ENCODE measurements at regions not wholly inside any gene's neighbourhood (a gene's known extent, or its start where the extent isn't known, plus 50 kb on each side); places are given as distances from the start of the nearest gene placed in this dataset.

DNA sequence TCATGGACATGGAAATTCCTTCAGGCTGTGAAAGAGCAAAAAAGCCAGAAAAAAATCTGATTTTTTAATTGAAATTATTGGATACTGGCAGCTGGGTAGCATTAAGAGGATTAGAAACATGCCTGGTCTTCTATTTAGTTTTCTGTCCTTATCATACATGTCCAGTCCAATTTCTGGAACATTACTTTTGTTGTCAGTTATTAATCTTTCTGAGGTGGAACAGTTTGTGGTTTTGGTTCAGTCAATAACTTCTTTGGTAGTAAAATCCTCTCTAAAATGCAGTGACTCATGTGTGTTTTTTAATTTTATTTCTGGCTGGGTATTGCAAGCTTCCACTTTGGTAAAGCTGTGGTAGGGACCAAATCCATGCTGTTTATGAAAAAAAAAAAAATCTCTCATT lies 687.0 kb upstream of the ADGRL2 start:
- no peak for DNase-seq
- ChIA-PET CTCF (no interaction called here), POLR2A (no interaction called here)
- Mint-ChIP-seq H3K27me3 (no peaks in the 10 kb centered on the region), H3K27ac (no peak overlapping the region), H3K4me3 (no peak overlapping the region), H3K36me3 (no peaks in the 10 kb centered on the region), H3K9me3 (peaks cover 7 to 31% (median 10%) of the 10 kb centered on the region in 5 donors), H3K4me1 (no peaks in the 10 kb centered on the region)
- Histone ChIP-seq H3K36me3 (ENCODE audit: insufficient read depth, low read length) (no peaks in the 10 kb centered on the region), H3K27ac (ENCODE audit: low read depth, low read length) (no peak overlapping the region), H3K4me3 (ENCODE audit: low read length) (no peak overlapping the region), H3K27me3 (ENCODE audit: insufficient read depth, low read length, poor library complexity, severe bottlenecking) (no peaks in the 10 kb centered on the region), H3K4me1 (ENCODE audit: insufficient read depth, low read length) (no peaks in the 10 kb centered on the region), H3K9me3 (ENCODE audit: low read length) (no peaks in the 10 kb centered on the region)

DNA sequence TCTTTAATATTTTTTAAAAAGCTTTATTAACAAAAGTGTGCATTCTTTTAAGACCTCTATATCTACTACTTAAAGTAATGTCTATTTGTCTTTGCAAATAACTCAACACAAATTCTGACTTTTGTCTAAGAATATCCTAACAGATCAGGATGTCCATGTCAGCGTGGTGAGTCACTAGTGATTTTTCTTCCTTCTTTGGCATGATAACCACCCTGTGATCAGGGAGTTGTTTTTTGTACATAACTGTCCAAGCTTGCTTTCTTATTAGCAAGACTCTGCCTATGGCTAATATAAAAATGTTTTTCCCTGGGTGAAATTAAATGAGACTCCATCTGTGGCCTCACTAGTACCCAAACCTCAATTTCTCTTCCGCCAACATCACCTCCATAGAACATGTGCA lies 688.9 kb upstream of the ADGRL2 start:
- Histone ChIP-seq H3K4me1 (ENCODE audit: insufficient read depth, low read length) (no peaks in the 10 kb centered on the region), H3K27ac (ENCODE audit: low read depth, low read length) (no peak overlapping the region), H3K36me3 (ENCODE audit: insufficient read depth, low read length) (no peaks in the 10 kb centered on the region), H3K27me3 (ENCODE audit: insufficient read depth, low read length, poor library complexity, severe bottlenecking) (no peaks in the 10 kb centered on the region), H3K9me3 (ENCODE audit: low read length) (no peaks in the 10 kb centered on the region), H3K4me3 (ENCODE audit: low read length) (no peak overlapping the region)
- H3K27me3 Mint-ChIP-seq = no peaks in the 10 kb centered on the region
- ChIA-PET POLR2A (no interaction called here), CTCF (no interaction called here)
- no peak overlapping the region for H3K27ac Mint-ChIP-seq
- no peaks in the 10 kb centered on the region for H3K36me3 Mint-ChIP-seq
- H3K4me1 Mint-ChIP-seq = no peaks in the 10 kb centered on the region
- H3K9me3 Mint-ChIP-seq = peaks cover 7 to 33% (median 17%) of the 10 kb centered on the region in 5 donors
- H3K4me3 Mint-ChIP-seq = no peak overlapping the region
- DNase-seq = no peak

DNA sequence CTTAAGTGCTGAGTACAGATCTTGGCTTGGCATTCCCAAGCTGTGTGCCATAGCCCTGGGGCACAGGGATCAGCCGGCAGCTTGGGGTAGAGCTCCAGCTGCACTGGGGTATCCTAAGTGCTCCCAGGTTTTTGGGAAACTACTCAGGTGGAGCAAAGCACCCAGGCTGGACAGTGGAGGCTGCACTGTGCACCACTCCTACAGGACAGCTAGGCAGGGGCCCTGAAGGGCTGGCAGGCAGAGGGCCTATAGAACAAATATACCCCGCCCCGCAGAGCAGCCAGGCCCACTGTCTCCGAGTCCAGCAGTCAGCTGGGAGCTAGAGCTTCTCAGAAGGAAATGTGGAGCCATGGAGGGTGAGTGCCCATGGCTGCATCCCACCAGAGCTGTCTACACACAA lies 691.7 kb upstream of the ADGRL2 start:
- Mint-ChIP-seq H3K4me3 (no peak overlapping the region), H3K9me3 (peaks cover 9 to 27% (median 19%) of the 10 kb centered on the region in 5 donors), H3K36me3 (no peaks in the 10 kb centered on the region), H3K27ac (no peak overlapping the region), H3K4me1 (no peaks in the 10 kb centered on the region), H3K27me3 (no peaks in the 10 kb centered on the region)
- no peaks in the 10 kb centered on the region for H3K4me1 ChIP-seq (ENCODE audit: insufficient read depth, low read length)
- H3K9me3 ChIP-seq (ENCODE audit: low read length) = no peaks in the 10 kb centered on the region
- ChIA-PET POLR2A (no interaction called here), CTCF (no interaction called here)
- no peak overlapping the region for H3K4me3 ChIP-seq (ENCODE audit: low read length)
- no peaks in the 10 kb centered on the region for H3K27me3 ChIP-seq (ENCODE audit: insufficient read depth, low read length, poor library complexity, severe bottlenecking)
- no peak for DNase-seq
- no peaks in the 10 kb centered on the region for H3K36me3 ChIP-seq (ENCODE audit: insufficient read depth, low read length)
- no peak overlapping the region for H3K27ac ChIP-seq (ENCODE audit: low read depth, low read length)

DNA sequence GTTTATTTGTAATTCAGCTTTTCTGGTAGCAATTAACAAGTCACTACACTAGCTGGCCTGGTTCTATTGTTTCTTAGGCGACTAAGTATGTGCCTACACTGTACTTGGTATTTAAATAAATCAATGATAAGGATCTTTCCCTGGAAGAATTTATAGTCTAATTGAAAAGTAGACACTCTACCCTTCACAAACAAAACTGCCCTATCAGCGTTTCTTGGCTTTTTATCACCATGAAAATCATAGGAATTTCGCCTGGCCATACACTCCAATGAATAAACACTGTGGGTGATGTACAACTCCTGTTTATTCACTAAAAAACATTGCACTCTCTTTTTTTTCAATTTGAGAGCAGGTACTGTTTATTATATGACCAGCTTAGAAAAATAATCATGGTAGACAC lies 702.9 kb upstream of the ADGRL2 start:
- Histone ChIP-seq H3K27ac (ENCODE audit: low read depth, low read length) (no peak overlapping the region), H3K4me1 (ENCODE audit: insufficient read depth, low read length) (no peaks in the 10 kb centered on the region), H3K36me3 (ENCODE audit: insufficient read depth, low read length) (no peaks in the 10 kb centered on the region), H3K27me3 (ENCODE audit: insufficient read depth, low read length, poor library complexity, severe bottlenecking) (no peaks in the 10 kb centered on the region), H3K9me3 (ENCODE audit: low read length) (peaks cover 4% of the 10 kb centered on the region), H3K4me3 (ENCODE audit: low read length) (no peak overlapping the region)
- POLR2A ChIA-PET = no interaction called here
- H3K27ac Mint-ChIP-seq = no peak overlapping the region
- H3K4me3 Mint-ChIP-seq = no peak overlapping the region
- H3K36me3 Mint-ChIP-seq = no peaks in the 10 kb centered on the region
- H3K9me3 Mint-ChIP-seq = peaks cover 6 to 30% (median 9%) of the 10 kb centered on the region in 5 donors
- CTCF ChIA-PET = no interaction called here
- no peaks in the 10 kb centered on the region for H3K27me3 Mint-ChIP-seq
- DNase-seq = no peak
- H3K4me1 Mint-ChIP-seq = no peaks in the 10 kb centered on the region

DNA sequence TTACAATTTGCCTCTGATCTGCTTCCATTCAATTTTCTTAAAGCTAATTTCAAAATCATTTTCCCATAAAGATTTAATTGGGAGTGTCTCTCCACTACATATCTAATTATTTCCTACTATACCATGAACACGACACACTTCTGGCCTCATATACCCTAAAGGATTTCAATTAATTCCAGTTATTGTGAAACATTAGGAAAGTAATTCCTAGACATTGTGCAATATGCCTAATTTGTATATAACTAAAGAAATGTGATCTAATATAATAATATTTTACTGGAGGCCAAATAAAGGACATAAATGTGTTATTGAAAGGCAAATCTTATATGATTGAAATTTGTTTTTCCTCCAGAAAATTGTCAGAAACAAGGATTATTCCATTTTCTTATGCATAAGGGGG lies 727.2 kb upstream of the ADGRL2 start:
- ChIA-PET CTCF (no interaction called here), POLR2A (no interaction called here)
- Histone ChIP-seq H3K36me3 (ENCODE audit: insufficient read depth, low read length) (no peaks in the 10 kb centered on the region), H3K4me3 (ENCODE audit: low read length) (no peak overlapping the region), H3K27ac (ENCODE audit: low read depth, low read length) (no peak overlapping the region), H3K9me3 (ENCODE audit: low read length) (no peaks in the 10 kb centered on the region), H3K27me3 (ENCODE audit: insufficient read depth, low read length, poor library complexity, severe bottlenecking) (no peaks in the 10 kb centered on the region), H3K4me1 (ENCODE audit: insufficient read depth, low read length) (no peaks in the 10 kb centered on the region)
- Mint-ChIP-seq H3K9me3 (peaks cover 0 to 27% (median 8%) of the 10 kb centered on the region in 5 donors), H3K4me3 (no peak overlapping the region), H3K36me3 (no peaks in the 10 kb centered on the region), H3K27me3 (no peaks in the 10 kb centered on the region), H3K27ac (no peak overlapping the region), H3K4me1 (no peaks in the 10 kb centered on the region)
- no peak for DNase-seq

DNA sequence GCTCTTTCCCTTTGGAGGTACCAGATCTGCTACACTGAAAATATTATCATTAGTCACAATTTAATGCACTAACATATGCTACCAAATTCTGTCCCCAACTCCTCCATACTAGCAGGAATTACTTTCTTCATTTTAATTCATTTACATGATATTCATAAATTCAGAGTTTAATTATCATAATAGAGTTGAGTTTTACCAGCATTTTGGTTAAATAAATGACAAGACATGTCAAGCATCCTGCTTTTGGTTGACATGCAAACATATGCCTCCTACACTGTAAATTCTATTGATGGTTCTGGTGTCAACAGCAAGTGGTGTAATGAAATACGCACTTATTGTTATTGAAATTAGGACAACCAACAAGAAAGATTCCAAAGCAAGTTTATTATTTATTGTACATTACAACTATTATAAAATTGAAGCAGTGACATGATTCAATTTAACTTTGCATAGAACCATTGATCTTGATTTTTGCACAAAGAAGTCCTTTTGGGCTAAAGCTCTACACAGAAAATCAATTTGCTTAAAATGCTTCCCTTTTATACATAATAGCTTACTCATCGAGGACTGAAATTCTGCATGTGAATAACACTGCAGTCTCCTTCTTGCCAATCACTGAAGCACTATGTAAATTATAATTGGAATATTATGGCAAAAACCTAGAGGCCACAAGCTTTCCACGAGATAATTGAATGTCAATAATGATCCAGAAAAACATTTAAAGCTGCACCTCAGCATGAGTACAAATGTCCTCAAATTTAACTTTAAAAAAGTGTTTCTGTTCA lies 728.6 kb upstream of the ADGRL2 start:
- Histone ChIP-seq H3K36me3 (ENCODE audit: insufficient read depth, low read length) (no peaks in the 10 kb centered on the region), H3K4me1 (ENCODE audit: insufficient read depth, low read length) (no peaks in the 10 kb centered on the region), H3K4me3 (ENCODE audit: low read length) (no peak overlapping the region), H3K27ac (ENCODE audit: low read depth, low read length) (no peak overlapping the region), H3K27me3 (ENCODE audit: insufficient read depth, low read length, poor library complexity, severe bottlenecking) (no peaks in the 10 kb centered on the region), H3K9me3 (ENCODE audit: low read length) (no peaks in the 10 kb centered on the region)
- Mint-ChIP-seq H3K27ac (no peak overlapping the region), H3K4me1 (no peaks in the 10 kb centered on the region), H3K36me3 (no peaks in the 10 kb centered on the region), H3K9me3 (peaks cover 5 to 31% (median 10%) of the 10 kb centered on the region in 5 donors), H3K27me3 (no peaks in the 10 kb centered on the region), H3K4me3 (no peak overlapping the region)
- CTCF ChIA-PET = no interaction called here
- DNase-seq = no peak
- POLR2A ChIA-PET = no interaction called here

DNA sequence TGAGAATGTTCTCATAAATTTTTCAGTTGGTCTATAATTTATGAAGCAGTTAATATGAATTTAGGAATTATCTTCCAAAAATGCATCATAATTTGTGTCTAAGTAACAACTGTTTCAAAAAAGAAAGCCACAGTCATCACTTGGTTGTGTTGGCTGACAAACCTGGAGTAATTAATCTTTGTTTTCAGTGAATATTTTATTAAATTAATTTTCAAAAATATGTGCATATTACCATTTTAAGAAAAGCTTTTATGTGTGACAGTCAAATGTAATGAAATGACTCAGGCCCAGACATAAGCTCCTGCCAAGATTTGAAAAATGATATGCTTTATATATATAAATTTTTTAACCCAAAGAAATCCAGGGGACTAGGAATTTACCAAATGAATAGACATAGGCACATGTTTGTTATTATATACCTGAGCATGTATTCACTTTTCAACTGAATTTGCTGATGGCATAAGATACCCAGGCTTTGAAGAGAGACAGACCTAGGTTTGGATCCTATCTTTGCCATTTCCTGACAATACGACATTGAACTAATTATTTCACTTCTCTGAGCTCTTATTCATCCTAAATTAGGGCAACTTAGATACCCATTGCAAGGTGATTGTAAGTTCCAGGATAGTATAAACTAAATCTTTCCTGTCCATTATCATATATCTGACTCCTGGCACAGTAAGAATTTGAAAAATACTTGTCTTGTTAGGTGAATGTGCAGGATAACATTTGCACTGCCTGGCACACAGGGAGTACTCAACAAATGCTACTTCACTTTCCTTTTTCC lies 729.5 kb upstream of the ADGRL2 start:
- no peaks in the 10 kb centered on the region for H3K4me1 Mint-ChIP-seq

DNA sequence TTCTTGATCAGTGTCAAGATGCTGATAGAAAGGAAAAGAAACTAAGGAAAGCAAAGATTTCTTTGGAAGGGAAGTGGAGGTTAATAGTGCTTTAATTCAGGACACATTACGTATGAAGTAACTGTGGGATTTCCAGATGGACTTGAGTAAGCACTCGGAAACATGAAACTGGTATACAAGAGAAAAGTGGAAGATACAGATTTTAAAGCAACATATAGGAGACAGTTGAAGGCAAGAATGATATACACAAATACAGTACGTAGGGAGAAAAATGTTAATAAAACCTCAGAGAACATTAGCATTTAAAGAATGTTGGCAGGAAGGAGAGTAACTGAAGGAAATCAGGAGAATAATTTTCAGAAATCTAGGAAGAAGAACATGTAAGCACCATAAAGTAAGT lies 730.9 kb upstream of the ADGRL2 start:
- no peak for DNase-seq
- peaks cover 5 to 18% (median 10%) of the 10 kb centered on the region in 5 donors for H3K9me3 Mint-ChIP-seq
- Histone ChIP-seq H3K27ac (ENCODE audit: low read depth, low read length) (no peak overlapping the region), H3K9me3 (ENCODE audit: low read length) (no peaks in the 10 kb centered on the region), H3K4me1 (ENCODE audit: insufficient read depth, low read length) (no peaks in the 10 kb centered on the region), H3K4me3 (ENCODE audit: low read length) (no peak overlapping the region), H3K27me3 (ENCODE audit: insufficient read depth, low read length, poor library complexity, severe bottlenecking) (no peaks in the 10 kb centered on the region), H3K36me3 (ENCODE audit: insufficient read depth, low read length) (no peaks in the 10 kb centered on the region)
- H3K4me1 Mint-ChIP-seq = no peaks in the 10 kb centered on the region
- no peaks in the 10 kb centered on the region for H3K36me3 Mint-ChIP-seq
- no peaks in the 10 kb centered on the region for H3K27me3 Mint-ChIP-seq
- H3K27ac Mint-ChIP-seq = no peak overlapping the region
- POLR2A ChIA-PET = no interaction called here
- H3K4me3 Mint-ChIP-seq = no peak overlapping the region
- CTCF ChIA-PET = no interaction called here

More for the DNA sequence above, 729.5 kb upstream of the ADGRL2 start:
- POLR2A ChIA-PET = no interaction called here
- CTCF ChIA-PET = no interaction called here
- no peaks in the 10 kb centered on the region for H3K36me3 ChIP-seq (ENCODE audit: insufficient read depth, low read length)
- no peaks in the 10 kb centered on the region for H3K27me3 Mint-ChIP-seq
- H3K27me3 ChIP-seq (ENCODE audit: insufficient read depth, low read length, poor library complexity, severe bottlenecking) = no peaks in the 10 kb centered on the region
- no peak overlapping the region for H3K27ac ChIP-seq (ENCODE audit: low read depth, low read length)
- H3K4me1 ChIP-seq (ENCODE audit: insufficient read depth, low read length) = no peaks in the 10 kb centered on the region
- H3K4me3 Mint-ChIP-seq = no peak overlapping the region
- no peak overlapping the region for H3K4me3 ChIP-seq (ENCODE audit: low read length)
- H3K27ac Mint-ChIP-seq = no peak overlapping the region
- no peak for DNase-seq
- peaks cover 6 to 25% (median 10%) of the 10 kb centered on the region in 5 donors for H3K9me3 Mint-ChIP-seq
- no peaks in the 10 kb centered on the region for H3K36me3 Mint-ChIP-seq
- H3K9me3 ChIP-seq (ENCODE audit: low read length) = no peaks in the 10 kb centered on the region
